ENCODE measurements at regions not wholly inside any gene's neighbourhood (a gene's known extent, or its start where the extent isn't known, plus 50 kb on each side); places are given as distances from the start of the nearest gene placed in this dataset.
"Not testable (repeated sequence)": the region's sequence is repeated elsewhere in the genome, so short reads cannot be mapped to it uniquely, and the experiment has no call there.

- no peak for DNase-seq
These were observed 276.3 kb upstream of the PCDH9 start for GRCh38 chr13:67506407-67506806.

- no peak for DNase-seq
These were observed 275.2 kb upstream of the PCDH9 start for GRCh38 chr13:67505376-67505775.

DNA sequence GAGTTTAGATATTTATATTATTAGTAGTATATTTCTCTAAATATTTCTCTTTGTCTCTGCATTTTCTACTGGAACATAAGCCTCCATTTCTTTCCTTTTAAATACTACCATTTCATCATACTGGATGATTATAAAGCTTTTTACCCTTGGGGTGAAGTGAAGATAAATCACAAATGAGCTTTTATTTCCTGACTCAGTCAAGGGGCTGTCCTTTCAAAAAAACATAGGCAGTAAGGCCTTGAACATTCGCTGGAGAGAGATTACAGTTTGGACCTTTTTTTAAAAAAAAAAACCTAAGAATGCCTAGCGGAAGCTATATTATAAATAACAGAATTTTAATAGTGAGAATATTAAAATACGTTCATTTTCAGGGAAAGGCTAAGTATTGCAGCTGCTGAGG, 268.8 kb upstream of the PCDH9 start:
- no peak for DNase-seq

DNA sequence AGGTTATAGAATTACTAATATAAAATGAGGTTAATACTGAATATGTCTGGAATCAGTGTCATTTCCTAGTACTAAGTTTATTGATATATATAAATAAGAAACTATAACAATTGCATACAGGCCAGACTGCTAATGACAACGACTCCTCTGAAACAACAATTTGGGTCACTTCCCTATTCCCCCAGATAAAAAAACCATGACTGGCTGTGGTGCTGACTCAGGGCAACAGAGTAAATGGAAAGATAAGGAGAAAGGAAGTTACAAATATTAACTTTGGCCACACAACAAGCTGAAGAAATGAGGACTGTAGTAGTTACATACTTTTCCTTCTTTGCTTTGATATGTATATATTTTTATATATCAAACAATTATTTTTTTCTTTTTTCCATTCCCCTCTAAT, 263.7 kb upstream of the PCDH9 start:
- DNase-seq: no peak

DNA sequence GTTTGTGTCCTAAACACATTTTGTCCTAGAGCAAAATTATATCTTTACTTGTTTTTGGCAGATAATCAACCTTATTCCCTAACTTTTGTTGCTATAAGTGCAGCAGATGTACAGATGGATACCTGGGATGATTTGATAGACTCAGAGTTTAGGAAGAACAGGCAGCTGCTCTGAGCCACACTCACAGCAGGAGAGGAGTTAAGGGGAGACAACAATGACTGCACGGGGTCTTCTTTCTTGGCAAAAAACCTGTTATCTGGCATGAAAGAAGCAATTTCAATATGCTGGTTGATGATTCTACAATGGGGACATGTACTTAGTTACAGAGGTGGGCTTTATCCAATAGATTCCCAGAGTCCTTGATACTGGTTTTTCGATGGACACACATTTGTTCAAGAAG, 258.9 kb upstream of the PCDH9 start:
- DNase-seq: no peak

DNA sequence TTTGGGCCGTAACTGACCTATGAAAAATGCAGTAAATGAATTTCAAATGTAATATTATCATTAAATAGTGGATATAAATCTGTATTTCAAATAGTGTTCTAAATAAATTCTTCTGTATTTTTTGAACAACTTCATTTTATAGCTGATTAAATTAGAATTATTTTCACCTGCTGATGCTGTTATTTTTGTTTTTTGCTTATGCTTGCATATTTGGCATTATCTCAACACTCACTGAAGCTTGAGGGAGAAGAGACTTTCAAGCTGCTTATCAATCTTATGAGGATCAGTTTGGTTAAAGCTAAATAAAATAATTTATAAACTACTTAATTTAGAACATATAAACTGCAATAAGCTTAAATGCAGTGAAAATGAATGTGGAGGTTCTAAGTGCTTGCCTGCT, 251.3 kb upstream of the PCDH9 start:
- no peak for DNase-seq

DNA sequence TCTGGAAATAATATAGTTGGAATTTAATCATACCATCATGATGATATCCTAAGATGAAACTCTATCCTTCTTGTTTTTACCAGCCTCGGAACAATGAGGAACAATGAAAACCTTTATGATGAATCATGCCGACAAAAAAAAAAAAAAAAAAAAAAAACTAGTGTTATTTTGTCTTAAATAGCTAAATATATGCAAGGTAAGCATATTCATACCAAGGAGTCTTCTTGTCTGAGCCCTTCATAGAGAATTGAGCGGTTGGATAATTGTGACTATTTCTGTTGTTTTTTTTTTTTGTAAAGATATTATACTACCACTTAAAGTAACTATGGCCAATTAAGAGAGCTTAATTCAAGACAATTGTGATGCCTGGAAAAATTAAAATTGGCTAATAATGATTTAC, 244.0 kb upstream of the PCDH9 start:
- DNase-seq: no peak

- no peak for DNase-seq
These were observed 239.5 kb upstream of the PCDH9 start for GRCh38 chr13:67469623-67470022.

DNA sequence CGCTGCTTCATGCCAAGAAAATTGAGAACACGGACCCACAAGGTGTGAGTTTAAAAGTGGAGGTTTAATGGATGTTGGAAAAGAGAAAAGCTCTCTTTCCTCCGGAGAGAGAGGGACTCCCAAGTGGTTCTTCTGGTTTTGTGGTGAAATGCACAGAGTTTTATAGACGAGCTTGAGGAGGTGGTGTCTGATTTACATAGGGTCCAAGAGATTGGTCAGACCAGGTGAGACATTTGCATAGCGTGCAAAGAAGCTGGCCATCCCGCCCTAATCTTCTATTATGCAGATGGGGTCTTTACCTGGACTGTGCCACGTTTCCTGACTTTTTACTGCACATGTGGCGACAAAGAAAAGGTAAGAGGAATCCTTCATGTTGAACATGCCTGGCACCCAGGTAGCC, 236.4 kb upstream of the PCDH9 start:
- DNase-seq: no peak

DNA sequence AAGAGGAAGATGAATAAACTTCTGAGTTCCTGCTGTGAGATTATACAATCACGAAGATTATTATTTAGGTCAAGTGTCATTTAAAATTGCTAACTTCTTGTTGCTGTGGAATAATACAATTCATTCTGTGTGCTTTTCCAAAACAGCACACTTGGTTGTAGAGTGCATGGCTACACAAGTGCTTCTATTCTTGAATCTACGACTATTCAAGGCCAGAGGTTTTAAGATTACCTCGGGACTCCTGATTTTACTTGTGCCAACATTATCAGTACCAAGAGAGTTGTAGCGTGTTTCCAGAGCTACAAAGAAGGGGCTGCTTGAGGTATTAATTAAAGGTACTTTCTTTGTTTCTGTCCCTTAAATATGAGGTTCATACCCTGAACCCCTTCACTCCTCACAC, 234.0 kb upstream of the PCDH9 start:
- no peak for DNase-seq

GRCh38 chr13:67462098-67462497, 232.0 kb upstream of the PCDH9 start:
- DNase-seq: no peak

DNA sequence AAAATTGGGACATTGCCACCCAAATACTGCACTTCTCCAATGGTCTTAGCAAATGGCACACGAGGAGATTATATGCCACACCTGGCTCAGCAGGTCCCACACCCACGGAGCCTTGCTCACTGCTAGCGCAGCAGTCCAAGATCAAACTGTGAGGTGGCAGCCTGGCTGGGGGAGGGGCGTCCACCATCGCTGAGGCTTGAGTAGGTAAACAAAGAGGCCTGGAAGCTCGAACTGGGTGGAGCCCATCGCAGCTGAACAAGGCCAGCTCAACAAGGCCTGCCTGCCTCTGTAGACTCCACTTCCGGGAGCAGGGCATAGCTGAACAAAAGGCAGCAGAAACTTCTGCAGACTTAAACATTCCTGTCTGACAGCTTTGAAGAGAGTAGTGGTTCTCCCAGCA, 222.4 kb upstream of the PCDH9 start:
- not testable (repeated sequence) for DNase-seq

GRCh38 chr13:67445436-67445835, 215.3 kb upstream of the PCDH9 start:
- DNase-seq: no peak

DNA sequence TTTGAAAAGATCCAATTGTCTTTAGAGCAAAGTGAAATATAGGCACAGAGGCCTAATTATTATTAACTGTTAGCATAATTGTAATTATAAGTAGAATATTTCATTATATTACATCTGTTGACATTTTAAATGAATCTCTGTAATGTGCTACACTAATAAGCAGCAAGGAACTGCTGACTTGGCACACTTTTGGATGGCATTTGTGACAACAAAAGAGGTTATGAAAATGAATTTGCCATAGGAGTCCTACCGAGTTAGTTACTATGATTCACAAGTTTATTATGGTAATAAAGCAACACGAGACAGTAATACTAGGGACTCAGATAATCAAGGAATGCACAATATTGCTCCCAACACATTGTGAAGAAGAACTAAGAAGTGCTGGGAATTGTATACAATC, 213.8 kb upstream of the PCDH9 start:
- DNase-seq: no peak

DNA sequence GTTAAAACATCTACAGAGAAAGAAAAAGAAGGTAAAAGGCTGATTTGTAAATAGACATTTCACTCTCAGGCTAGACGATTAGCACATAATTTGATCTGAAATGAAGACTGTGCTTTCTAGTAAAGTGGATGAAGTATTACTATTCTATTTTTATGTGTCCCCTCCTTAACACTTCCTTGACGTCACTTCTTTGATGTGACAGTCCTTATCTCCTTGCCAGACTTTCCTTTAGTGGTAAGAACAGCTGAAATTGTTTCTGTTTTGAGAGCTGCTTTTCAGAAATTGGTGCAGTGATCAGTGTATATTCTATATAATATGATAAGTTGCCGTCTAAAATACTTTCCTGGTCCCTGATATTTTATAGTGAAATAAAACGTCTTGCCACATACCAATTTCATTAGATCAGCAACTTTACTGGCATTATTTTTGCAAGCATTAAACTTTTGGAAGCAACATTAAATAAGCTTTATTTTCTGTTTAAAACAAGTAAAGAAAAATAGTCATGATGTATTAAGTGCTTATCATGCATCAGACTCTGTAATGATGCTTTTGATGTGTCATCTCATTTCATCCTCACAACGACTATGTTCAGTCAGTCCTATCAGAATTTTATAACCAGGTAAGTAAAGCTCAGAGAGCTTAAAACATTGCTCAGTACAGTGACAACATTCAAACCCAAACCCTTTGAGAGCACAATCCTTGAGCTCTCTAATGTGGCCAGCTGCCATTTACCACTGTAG, 210.3 kb upstream of the PCDH9 start:
- no peak for DNase-seq

- no peak for DNase-seq
These were observed 209.2 kb upstream of the PCDH9 start for GRCh38 chr13:67439365-67439764.

DNA sequence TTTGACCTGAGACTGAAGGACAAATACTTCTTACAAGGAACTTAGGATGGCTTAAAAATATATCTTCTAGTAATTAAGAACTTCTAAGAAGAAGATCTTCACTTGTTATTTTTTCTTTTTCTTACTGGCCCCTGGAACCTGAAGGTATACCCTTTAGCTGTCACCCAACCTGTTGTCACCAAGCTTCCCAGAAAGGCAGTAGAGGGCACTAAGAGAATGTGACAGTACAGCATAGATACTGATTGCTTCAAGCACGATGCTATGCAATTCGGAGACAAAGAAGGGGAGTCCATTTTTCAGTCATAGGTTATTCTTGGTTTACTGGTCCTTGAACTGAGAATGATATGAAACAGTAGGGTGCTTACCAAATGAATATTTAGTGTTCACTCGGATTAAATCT, 208.3 kb upstream of the PCDH9 start:
- DNase-seq: no peak

- DNase-seq: no peak
These were observed 207.1 kb upstream of the PCDH9 start for GRCh38 chr13:67437244-67437643.

DNA sequence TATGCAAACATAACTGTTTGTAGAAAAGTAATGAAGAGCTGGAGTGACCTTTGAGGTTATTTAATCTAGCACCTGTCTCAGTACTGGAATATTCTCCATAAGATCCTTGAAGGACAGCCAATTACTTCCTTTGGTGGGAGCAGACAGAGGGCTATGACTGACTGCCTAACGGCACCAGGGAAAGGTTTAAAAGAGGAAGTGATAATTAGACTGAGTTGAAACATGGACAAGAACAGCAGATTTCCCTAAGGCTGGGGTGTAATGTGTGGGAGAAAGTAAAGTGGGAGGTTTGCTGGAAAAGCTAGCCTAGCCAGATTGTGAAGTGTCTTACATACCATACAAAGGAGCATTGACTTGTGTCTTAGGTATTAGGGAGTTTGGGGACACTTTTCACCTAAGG, 191.3 kb upstream of the PCDH9 start:
- DNase-seq: no peak

DNA sequence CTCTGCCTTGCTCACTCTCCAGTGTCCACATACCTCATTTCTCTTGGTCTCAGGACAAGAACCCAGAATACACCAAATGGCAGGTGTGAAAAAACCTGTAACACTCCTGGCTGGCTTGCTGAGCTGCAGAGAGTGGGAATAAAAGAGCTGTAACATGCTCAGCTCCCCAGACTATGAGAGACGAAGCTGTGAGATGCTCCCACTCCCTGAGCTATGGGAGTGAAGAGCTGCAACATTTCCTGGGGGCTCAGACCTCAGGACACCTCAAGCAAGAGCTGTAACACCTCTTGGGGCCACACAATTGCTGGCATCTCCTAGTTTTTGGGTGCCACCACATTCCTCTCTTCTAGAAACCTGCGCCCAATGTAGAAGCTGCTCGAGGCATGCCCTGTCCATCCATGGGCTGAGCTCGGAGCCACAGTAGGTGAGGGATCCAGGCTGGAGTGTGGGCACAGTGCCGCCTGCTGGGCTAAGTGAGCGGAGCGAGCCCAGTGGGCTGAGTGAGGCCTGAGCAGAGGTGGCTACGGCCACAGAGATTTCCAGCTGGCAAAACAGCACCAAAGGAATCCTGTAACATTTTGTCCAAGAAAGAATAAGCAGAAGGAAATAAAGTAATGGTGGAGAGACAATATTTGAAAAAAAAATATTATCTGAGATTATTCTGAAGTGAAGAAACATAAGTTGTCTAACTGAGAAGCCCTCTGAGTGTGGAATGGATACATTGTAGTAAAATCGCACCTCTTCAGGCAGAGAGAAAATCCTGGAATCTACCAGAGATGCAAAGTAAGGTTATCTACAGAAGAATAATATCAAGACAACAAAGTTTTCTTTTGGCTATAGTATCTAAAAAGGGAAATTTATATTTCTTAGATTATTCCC, 186.2 kb upstream of the PCDH9 start:
- DNase-seq: no peak

GRCh38 chr13:67410645-67411044, 180.5 kb upstream of the PCDH9 start:
- no peak for DNase-seq

- no peak for DNase-seq
These were observed 178.7 kb upstream of the PCDH9 start for GRCh38 chr13:67408798-67409197.

DNA sequence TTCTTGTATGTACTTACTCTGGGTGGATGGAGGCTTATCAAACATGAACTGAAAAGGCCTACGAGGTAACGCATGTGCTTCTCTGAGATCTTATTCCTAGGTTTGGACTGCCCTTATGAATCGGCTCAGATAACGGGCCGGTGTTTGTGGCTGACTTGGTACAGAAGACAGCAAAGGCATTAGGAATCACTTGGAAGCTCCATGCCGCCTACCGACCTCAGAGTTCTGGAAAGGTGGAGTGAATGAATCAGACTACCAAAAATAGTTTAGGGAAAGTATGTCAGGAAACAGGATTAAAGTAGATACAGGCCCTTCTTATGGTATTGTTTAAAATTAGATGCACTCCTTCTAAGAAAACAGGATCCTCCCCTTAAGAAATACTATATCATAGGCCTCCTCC, 172.4 kb upstream of the PCDH9 start:
- DNase-seq: no peak

DNA sequence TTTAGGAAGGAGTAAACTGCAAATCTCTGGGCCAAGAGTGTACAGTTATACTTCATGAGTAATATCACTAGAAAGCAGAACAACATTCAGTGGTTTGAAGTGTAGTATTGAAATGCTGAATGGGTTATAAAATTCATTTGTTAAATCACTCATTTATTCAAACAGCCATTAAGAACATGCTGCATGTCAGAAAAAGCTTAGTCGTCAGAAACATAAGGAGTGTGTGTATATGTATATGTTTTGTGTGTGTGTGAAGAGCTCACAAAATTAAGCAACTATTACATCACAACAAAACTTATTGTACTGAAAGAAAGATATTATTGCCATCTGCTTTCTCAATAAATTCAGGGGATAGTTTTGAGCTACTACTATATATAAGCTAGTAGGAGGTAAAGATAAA, 165.4 kb upstream of the PCDH9 start:
- DNase-seq: no peak

DNA sequence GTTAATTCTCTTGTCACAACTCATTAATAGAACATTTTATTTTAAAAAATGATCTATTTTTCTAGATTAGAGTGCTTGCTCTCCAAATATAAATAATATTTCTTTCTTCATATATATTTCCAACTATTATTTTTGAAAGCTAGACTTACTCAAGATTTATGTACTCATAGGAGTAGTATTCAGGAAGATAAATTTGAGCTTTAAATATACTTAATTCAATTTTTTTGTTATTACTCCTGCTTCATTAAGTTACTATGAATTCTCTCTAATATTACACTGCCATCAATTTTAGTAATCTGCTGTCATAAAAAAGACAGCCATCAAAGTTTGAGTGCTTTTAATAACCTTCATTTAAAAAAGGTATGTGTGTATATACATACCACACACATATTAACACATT, 161.9 kb upstream of the PCDH9 start:
- no peak for DNase-seq

Data from femur (tissue), 1 donor.